Natural killer cell (primary cell): ENCODE measurements at regions not wholly inside any gene's neighbourhood (a gene's known extent, or its start where the extent isn't known, plus 50 kb on each side); places are given as distances from the start of the nearest gene placed in this dataset.

Experiments
- ATAC-seq, 3 donors: fragments of 150-1000 bp in 2 of 3; fragments of 200-7000 bp in 1 of 3; cut with Tn5 transposase; 1 replicate in 1 of 3; 2 replicates in 2 of 3; pipeline ENCODE4 v1.10.0; 2021; ENCODE audit warnings: mild to moderate bottlenecking in 2 of 3, moderate library complexity in 2 of 3
- DNase-seq, 2 donors: peaks; one replicate each; pipeline versions ENCODE4 v3.0.0 to v3.0.0-alpha.2; 2013 to 2021; ENCODE audit warnings: mixed read lengths in 1 of 2
- H3K27ac ChIP-seq: one replicate; pipeline ENCODE4 v1.5.1; 2013; ENCODE audit warnings: mild to moderate bottlenecking, low read length
- H3K27me3 ChIP-seq: one replicate; pipeline ENCODE4 v1.6.1; 2013; ENCODE audit warnings: low read length; ENCODE audit not compliant: control insufficient read depth, insufficient read depth
- H3K36me3 ChIP-seq: one replicate; pipeline ENCODE4 v1.6.1; 2013; ENCODE audit warnings: low read length; ENCODE audit not compliant: control insufficient read depth, insufficient read depth
- H3K4me1 ChIP-seq: one replicate; pipeline ENCODE4 v1.6.1; 2013; ENCODE audit warnings: low read length; ENCODE audit not compliant: control insufficient read depth, insufficient read depth
- H3K4me3 ChIP-seq: one replicate; pipeline ENCODE4 v1.5.1; 2013; ENCODE audit warnings: low read length
- H3K9me3 ChIP-seq: one replicate; pipeline ENCODE4 v1.6.1; 2013; ENCODE audit warnings: low read length; ENCODE audit not compliant: control insufficient read depth, insufficient read depth
- H3K27ac Mint-ChIP-seq, 2 donors: one replicate each; pipeline ENCODE4 v1.8.0; 2022; ENCODE audit warnings: mild to moderate bottlenecking in 2 of 2, mixed read lengths in 2 of 2, moderate library complexity in 1 of 2
- H3K27me3 Mint-ChIP-seq, 2 donors: one replicate each; pipeline ENCODE4 v1.8.0; 2022; ENCODE audit warnings: low read depth in 2 of 2, mixed read lengths in 2 of 2
- H3K36me3 Mint-ChIP-seq: one replicate; pipeline ENCODE4 v1.8.0; 2022; ENCODE audit warnings: mixed read lengths
- H3K4me1 Mint-ChIP-seq, 2 donors: one replicate each; pipeline ENCODE4 v1.8.0; 2022; ENCODE audit warnings: mixed read lengths in 2 of 2
- H3K4me3 Mint-ChIP-seq: one replicate; pipeline ENCODE4 v1.8.0; 2022; ENCODE audit warnings: mild to moderate bottlenecking, moderate library complexity, mixed read lengths
- H3K9me3 Mint-ChIP-seq, 2 donors: one replicate each; pipeline ENCODE4 v1.8.0; 2022; ENCODE audit warnings: mixed read lengths in 2 of 2
- WGBS: methylation state at CpG from one replicate; pipeline ENCODE4 v1.1.7; 2013; ENCODE audit warnings: missing lambda C conversion rate; ENCODE audit not compliant: insufficient coverage; 5-methylcytosine and 5-hydroxymethylcytosine counted together
- intact Hi-C: fragments of 100-400 bp; cut with micrococcal nuclease; formaldehyde crosslinking; loops from one replicate; pipeline ENCODE4 v1.14.2; 2022
- TF ChIP-seq, protein P1 (sequence below): fragments of 200-600 bp; IDR thresholded peaks from one replicate; pipeline ENCODE4 v1.8.0; 2022; ENCODE audit warnings: antibody characterized with exemption

DNA sequence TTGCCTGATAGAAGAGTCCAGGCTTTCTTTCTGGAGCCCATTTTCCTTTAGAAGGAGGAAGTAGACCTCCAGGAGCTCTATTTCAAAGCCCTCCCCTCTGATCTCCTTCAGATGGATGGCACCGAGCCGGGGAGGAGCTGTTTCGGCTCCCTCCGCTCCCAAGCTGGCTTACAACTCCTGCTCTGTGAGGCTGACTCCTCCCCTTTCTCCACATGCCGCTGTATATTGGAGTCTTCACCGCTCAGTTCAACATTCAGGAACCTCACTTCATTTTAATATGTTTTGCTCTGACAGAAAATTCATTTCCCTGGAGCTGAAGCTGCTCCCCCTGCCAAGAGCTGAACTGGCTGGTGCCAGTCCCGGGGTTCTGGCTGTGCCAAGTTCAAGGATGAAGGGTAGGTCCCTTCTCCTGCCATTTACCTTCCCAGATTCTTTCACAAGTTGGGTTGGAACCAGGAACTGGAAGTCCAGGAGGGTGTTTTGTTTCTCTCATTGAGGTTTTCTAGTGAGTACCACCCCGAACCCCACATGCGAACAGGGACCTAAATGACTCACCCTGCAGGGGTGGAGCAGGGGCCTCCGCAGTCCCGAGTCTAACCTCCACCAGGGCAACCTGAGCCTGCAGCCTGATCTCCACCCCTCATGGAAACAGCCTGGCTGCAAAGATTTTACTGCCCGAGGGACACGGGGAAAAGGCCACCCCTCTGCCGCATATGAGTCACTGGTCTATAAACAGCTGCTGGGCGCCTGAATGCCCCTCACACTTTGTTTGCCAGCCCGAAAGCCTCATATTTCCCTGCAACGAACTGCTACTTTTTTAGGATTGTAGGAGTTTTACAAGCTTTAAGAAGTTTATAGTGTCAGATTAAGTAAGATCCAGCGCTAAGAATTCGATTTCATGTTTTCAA lies 68.6 kb upstream of the FOXA2 start:
- H3K9me3 ChIP-seq = no peaks in the 10 kb centered on the region
- H3K36me3 ChIP-seq = no peaks in the 10 kb centered on the region
- Mint-ChIP-seq H3K27me3 (peaks cover 0 to 3% of the 10 kb centered on the region in 2 donors), H3K4me3 (no peak overlapping the region), H3K36me3 (no peaks in the 10 kb centered on the region), H3K4me1 (no peaks in the 10 kb centered on the region), H3K9me3 (peaks cover 0 to 2% of the 10 kb centered on the region in 2 donors), H3K27ac (no peak overlapping the region)
- H3K27ac ChIP-seq = no peak overlapping the region
- TF ChIP-seq, protein P1, sequence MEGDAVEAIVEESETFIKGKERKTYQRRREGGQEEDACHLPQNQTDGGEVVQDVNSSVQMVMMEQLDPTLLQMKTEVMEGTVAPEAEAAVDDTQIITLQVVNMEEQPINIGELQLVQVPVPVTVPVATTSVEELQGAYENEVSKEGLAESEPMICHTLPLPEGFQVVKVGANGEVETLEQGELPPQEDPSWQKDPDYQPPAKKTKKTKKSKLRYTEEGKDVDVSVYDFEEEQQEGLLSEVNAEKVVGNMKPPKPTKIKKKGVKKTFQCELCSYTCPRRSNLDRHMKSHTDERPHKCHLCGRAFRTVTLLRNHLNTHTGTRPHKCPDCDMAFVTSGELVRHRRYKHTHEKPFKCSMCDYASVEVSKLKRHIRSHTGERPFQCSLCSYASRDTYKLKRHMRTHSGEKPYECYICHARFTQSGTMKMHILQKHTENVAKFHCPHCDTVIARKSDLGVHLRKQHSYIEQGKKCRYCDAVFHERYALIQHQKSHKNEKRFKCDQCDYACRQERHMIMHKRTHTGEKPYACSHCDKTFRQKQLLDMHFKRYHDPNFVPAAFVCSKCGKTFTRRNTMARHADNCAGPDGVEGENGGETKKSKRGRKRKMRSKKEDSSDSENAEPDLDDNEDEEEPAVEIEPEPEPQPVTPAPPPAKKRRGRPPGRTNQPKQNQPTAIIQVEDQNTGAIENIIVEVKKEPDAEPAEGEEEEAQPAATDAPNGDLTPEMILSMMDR = no peak
- H3K4me1 ChIP-seq = no peaks in the 10 kb centered on the region
- no peak overlapping the region for H3K4me3 ChIP-seq
- intact Hi-C loops = no loop called here
- ATAC-seq = no peak
- no peak for DNase-seq
- no peaks in the 10 kb centered on the region for H3K27me3 ChIP-seq
- 76% methylated on average over 19 of the region's 19 CpGs for WGBS

DNA sequence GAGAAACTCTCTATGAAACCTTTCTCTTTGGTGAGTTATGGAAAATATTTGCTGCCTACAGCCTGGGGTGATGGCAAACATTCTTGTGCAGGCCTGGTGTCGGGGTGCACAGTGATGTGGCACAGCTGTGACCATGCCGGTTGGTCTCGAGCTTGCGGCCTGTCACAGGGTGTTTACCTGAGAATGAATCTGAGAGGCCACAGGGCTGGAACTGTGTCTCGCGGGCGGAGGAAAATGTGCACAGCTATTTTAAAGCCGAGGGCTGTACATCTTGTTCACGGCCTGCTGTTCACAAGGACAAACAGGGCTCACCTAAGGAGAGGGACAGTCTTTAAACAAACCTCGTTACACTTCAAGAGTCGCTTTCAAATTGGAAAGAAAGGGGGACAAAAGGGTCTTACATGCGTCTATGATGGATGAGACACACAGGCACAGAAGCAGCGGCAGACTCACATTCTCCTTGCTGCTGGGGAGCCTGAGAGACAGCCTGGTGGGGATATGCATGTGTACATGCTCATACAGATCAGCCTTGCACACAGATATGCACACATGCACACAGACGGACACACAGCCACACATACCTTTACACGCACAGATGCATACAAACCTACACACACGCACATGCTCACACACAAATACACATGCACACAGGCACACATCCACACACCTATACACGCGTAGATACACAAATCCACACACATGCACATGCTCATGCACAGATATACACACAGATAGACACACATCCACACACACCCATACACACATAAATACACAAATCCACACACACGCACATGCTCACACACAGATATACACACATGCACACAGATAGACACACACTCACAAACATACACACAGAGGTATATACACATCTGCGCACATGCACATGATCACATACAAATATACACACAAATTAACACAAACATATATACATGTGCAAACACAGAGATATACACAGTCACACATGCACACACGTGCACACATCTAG lies 69.6 kb upstream of the FOXA2 start:
- Mint-ChIP-seq H3K4me3 (no peak overlapping the region), H3K36me3 (no peaks in the 10 kb centered on the region), H3K27me3 (no peaks in the 10 kb centered on the region), H3K27ac (no peak overlapping the region), H3K4me1 (no peaks in the 10 kb centered on the region), H3K9me3 (peaks cover 0 to 2% of the 10 kb centered on the region in 2 donors)
- no peak overlapping the region for H3K27ac ChIP-seq
- ATAC-seq (peak in 1 of 3 donors; percentile 31), DNase-seq (no peak)
- H3K9me3 ChIP-seq = no peaks in the 10 kb centered on the region
- no peaks in the 10 kb centered on the region for H3K36me3 ChIP-seq
- WGBS = 93% methylated on average over 21 of the region's 21 CpGs
- H3K4me1 ChIP-seq = no peaks in the 10 kb centered on the region
- TF ChIP-seq, protein P1 = no peak
- no peak overlapping the region for H3K4me3 ChIP-seq
- H3K27me3 ChIP-seq = no peaks in the 10 kb centered on the region
- intact Hi-C loops = no loop called here

DNA sequence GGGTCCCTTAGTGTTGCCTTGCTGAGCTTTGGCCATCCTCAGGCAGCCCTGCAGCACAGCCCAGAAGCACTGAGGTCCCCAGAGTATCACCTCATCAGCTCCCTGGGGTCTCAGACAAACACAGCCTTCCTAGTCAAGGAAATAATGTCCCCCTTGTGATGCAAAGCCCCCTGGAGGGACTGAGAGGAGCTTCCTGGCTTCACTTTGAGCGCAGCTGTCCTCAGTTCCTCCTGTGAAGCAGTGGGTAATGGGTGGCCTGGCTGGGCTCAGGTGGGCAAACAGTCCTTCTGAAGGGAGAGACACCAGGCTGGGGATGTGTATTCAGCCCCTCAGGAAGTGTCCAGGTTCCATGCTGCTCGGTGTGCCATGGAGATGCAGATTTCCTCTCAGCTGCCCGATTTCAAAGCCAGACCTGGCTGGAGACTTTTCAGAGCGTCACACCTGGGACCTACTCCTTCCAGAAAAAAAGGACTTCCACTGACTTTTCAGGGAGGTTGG lies 79.2 kb upstream of the FOXA2 start:
- no peaks in the 10 kb centered on the region for H3K27me3 ChIP-seq
- WGBS = 44% methylated on average over 4 of the region's 4 CpGs
- ATAC-seq (no peak), DNase-seq (no peak)
- H3K4me3 Mint-ChIP-seq = no peak overlapping the region
- TF ChIP-seq, protein P1 = no peak
- no peak overlapping the region for H3K27ac Mint-ChIP-seq
- H3K4me1 ChIP-seq = no peaks in the 10 kb centered on the region
- no peaks in the 10 kb centered on the region for H3K4me1 Mint-ChIP-seq
- H3K9me3 ChIP-seq = no peaks in the 10 kb centered on the region
- H3K4me3 ChIP-seq = no peak overlapping the region
- no peaks in the 10 kb centered on the region for H3K36me3 ChIP-seq
- no peaks in the 10 kb centered on the region for H3K27me3 Mint-ChIP-seq
- intact Hi-C loops = no loop called here
- H3K27ac ChIP-seq = no peak overlapping the region
- H3K9me3 Mint-ChIP-seq = no peaks in the 10 kb centered on the region
- H3K36me3 Mint-ChIP-seq = no peaks in the 10 kb centered on the region
